ENCODE measurements at regions not wholly inside any gene's neighbourhood (a gene's known extent, or its start where the extent isn't known, plus 50 kb on each side); places are given as distances from the start of the nearest gene placed in this dataset.

DNA sequence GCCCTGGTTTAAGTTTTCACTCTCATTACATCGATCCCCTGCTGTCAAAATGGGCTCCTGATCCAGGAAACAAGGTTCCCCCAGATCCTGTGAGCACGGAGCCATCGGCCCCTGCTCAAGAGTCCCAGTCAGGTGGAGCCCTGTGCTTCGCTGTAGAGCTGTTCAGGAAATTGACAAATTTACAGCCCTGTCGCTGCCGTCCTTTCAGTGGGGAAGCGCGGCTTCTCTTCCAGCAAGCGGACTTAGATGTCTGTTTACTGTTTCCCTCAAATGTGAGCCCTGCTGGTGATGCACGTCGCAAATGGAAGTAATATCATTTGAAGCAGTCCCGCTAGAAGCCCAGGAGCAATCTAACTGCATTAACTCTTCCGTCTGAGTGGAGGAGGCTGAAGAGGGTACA is 760.9 kb upstream of the WWC1 start (continued):
- TF ChIP-seq, protein P1, sequence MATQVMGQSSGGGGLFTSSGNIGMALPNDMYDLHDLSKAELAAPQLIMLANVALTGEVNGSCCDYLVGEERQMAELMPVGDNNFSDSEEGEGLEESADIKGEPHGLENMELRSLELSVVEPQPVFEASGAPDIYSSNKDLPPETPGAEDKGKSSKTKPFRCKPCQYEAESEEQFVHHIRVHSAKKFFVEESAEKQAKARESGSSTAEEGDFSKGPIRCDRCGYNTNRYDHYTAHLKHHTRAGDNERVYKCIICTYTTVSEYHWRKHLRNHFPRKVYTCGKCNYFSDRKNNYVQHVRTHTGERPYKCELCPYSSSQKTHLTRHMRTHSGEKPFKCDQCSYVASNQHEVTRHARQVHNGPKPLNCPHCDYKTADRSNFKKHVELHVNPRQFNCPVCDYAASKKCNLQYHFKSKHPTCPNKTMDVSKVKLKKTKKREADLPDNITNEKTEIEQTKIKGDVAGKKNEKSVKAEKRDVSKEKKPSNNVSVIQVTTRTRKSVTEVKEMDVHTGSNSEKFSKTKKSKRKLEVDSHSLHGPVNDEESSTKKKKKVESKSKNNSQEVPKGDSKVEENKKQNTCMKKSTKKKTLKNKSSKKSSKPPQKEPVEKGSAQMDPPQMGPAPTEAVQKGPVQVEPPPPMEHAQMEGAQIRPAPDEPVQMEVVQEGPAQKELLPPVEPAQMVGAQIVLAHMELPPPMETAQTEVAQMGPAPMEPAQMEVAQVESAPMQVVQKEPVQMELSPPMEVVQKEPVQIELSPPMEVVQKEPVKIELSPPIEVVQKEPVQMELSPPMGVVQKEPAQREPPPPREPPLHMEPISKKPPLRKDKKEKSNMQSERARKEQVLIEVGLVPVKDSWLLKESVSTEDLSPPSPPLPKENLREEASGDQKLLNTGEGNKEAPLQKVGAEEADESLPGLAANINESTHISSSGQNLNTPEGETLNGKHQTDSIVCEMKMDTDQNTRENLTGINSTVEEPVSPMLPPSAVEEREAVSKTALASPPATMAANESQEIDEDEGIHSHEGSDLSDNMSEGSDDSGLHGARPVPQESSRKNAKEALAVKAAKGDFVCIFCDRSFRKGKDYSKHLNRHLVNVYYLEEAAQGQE (IDR thresholded peaks at IDR 0.05; ENCODE audit: low read depth, low read length), result no peak
- no peak for TF ChIP-seq ZNF217 (IDR thresholded peaks at IDR 0.05)

DNA sequence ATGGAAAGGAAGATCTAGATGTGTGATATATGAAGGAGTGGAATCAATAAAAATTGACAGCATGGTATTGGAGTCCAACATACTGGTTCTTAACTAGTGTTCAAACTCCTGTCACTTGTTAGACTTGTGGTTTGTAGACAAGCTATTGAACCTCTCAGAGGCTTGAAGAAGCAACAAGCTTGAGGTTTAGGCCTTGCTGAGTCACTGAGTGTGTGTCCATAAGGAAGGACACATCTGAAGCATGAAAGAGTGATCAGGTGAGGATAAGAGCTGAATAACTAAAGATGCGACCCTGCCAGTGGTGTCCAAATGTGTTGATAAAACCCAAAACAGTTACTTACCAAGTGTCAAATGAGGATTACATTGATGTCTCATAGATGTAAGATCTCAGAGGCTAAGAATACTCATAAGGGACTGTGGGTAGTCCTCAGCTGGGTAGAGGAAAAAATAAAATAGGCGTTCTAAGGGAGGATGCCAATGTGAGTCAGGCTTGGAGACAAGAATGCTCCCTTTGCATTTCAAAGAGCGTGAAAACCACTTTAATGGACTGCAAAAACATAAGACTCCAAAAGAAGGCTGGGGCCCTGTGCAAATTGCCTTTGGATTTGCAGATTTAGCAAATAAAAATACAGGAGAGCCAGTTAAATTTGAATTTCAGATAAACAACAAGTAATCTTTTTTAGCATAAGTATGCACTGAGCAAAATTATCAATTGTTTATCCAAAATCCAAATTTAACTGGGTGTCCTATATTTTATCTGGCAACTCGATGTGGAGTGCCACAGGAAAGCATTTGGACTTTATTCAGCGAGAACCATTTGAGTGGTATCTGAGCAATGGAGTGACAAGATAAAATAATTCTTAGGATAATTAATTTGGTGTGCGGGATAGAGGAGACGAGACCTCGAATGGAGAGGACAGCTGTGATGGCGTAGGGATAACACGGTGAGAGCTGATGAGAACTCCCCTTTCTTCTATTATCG is 757.3 kb upstream of the WWC1 start:
- FAIRE-seq, result no peak
- Histone ChIP-seq H3K4me1 (ENCODE audit: control insufficient read depth, insufficient read depth, low read length) (no peaks in the 10 kb centered on the region), H3K9me3 (replicated peaks; ENCODE audit: control insufficient read depth, insufficient read depth, low read length) (no peaks in the 10 kb centered on the region), H3K9ac (ENCODE audit: control insufficient read depth, insufficient read depth, low read length) (no peak overlapping the region), H3K36me3 (ENCODE audit: control insufficient read depth in 2 of 2, insufficient read depth in 2 of 2, low read length in 1 of 2) (no peaks in the 10 kb centered on the region), H4K20me1 (ENCODE audit: control insufficient read depth, insufficient read depth) (no peaks in the 10 kb centered on the region), H3K79me2 (ENCODE audit: control insufficient read depth, insufficient read depth, low read length) (no peaks in the 10 kb centered on the region), H2AFZ (ENCODE audit: control insufficient read depth, low read depth, low read length) (no peak overlapping the region), H3K27ac (ENCODE audit: control insufficient read depth, insufficient read depth) (no peak overlapping the region), H3K27me3 (replicated peaks in 1 of 2; ENCODE audit: control insufficient read depth in 2 of 2, insufficient read depth in 2 of 2, low read length in 1 of 2) (no peaks in the 10 kb centered on the region), H3K4me3 (no peak overlapping the region), H3K4me2 (ENCODE audit: control insufficient read depth, insufficient read depth) (no peak overlapping the region)
- in situ Hi-C loops (cut with MboI) (no loop called here), intact Hi-C loops (cut with micrococcal nuclease; ENCODE audit: unreplicated experiment) (no loop called here)
- CTCF ChIA-PET, result no interaction called here
- no TSS peak for BruUV-seq (replicated peaks)
- DNase-seq (ENCODE audit: low read depth, low spot score), result no peak
- SMC1A ChIA-PET (ENCODE audit: uncharacterized antibody, unreplicated experiment), result no interaction called here
- no peak for ATAC-seq
- WGBS (ENCODE audit: insufficient coverage, insufficient replicate concordance, low lambda C conversion rate, missing lambda C conversion rate), result 35% methylated on average over 11 of the region's 11 CpGs
- POLR2A ChIA-PET, result no interaction called here
- RAD21 ChIA-PET (ENCODE audit: unreplicated experiment), result no interaction called here
- TF ChIP-seq, protein P2, sequence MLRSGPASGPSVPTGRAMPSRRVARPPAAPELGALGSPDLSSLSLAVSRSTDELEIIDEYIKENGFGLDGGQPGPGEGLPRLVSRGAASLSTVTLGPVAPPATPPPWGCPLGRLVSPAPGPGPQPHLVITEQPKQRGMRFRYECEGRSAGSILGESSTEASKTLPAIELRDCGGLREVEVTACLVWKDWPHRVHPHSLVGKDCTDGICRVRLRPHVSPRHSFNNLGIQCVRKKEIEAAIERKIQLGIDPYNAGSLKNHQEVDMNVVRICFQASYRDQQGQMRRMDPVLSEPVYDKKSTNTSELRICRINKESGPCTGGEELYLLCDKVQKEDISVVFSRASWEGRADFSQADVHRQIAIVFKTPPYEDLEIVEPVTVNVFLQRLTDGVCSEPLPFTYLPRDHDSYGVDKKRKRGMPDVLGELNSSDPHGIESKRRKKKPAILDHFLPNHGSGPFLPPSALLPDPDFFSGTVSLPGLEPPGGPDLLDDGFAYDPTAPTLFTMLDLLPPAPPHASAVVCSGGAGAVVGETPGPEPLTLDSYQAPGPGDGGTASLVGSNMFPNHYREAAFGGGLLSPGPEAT (IDR thresholded peaks at IDR 0.05; ENCODE audit: low read depth), result no peak
- TF ChIP-seq SUZ12 (IDR thresholded peaks at IDR 0.05; ENCODE audit: unreplicated experiment), result no peak
- no peak for TF ChIP-seq STAT1 (conservative IDR thresholded peaks at IDR 0.05)
- no peak for TF ChIP-seq IRF4 (IDR thresholded peaks at IDR 0.05; ENCODE audit: low read depth, low read length)
- TF ChIP-seq RUNX3 (IDR thresholded peaks at IDR 0.05; ENCODE audit: low read length), result no peak
- TF ChIP-seq, protein P3, sequence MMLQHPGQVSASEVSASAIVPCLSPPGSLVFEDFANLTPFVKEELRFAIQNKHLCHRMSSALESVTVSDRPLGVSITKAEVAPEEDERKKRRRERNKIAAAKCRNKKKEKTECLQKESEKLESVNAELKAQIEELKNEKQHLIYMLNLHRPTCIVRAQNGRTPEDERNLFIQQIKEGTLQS (IDR thresholded peaks at IDR 0.05; ENCODE audit: borderline replicate concordance, extremely low read depth, low read depth, low read length), result no peak
- TF ChIP-seq, protein P4, sequence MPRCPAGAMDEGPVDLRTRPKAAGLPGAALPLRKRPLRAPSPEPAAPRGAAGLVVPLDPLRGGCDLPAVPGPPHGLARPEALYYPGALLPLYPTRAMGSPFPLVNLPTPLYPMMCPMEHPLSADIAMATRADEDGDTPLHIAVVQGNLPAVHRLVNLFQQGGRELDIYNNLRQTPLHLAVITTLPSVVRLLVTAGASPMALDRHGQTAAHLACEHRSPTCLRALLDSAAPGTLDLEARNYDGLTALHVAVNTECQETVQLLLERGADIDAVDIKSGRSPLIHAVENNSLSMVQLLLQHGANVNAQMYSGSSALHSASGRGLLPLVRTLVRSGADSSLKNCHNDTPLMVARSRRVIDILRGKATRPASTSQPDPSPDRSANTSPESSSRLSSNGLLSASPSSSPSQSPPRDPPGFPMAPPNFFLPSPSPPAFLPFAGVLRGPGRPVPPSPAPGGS (IDR thresholded peaks at IDR 0.05; ENCODE audit: borderline replicate concordance, insufficient read depth, low read depth, low read length, poor library complexity, severe bottlenecking), result no peak
- no peak for TF ChIP-seq RFX5 (IDR thresholded peaks at IDR 0.05; ENCODE audit: low read depth, low read length)
- TF ChIP-seq BHLHE40 (IDR thresholded peaks at IDR 0.05; ENCODE audit: borderline replicate concordance in 1 of 2, low read depth in 2 of 2, low read length in 1 of 2), result no peak
- TF ChIP-seq ZBED1 (IDR thresholded peaks at IDR 0.05; ENCODE audit: borderline replicate concordance), result no peak
- TF ChIP-seq NR2F1 (conservative IDR thresholded peaks at IDR 0.05), result no peak
- no peak for TF ChIP-seq HDAC6 (IDR thresholded peaks at IDR 0.05; ENCODE audit: unreplicated experiment)
- no peak for TF ChIP-seq TCF7 (IDR thresholded peaks at IDR 0.05; ENCODE audit: borderline replicate concordance)
- TF ChIP-seq GABPA (IDR thresholded peaks at IDR 0.05; ENCODE audit: low read depth), result no peak

Data from GM12878 (cell line).